Upper lobe of left lung (tissue), 6 donors: ENCODE measurements at regions not wholly inside any gene's neighbourhood (a gene's known extent, or its start where the extent isn't known, plus 50 kb on each side); places are given as distances from the start of the nearest gene placed in this dataset.

Source experiments
- ATAC-seq, 2 donors: fragments of 200-7000 bp; cut with Tn5 transposase; one replicate each; pipeline ENCODE4 v1.9.1; 2022; ENCODE audit warnings: mild to moderate bottlenecking in 2 of 2, moderate library complexity in 2 of 2; ENCODE audit not compliant: low FRiP score in 2 of 2
- DNase-seq, 2 donors: peaks; one replicate each; pipeline ENCODE4 v3.0.0-alpha.2; 2019 to 2020
- H3K27ac ChIP-seq, 4 donors: fragments of 200-600 bp; sonication (generic); one replicate each; pipeline ENCODE4 v1.5.1; 2016 to 2019
- H3K27me3 ChIP-seq, 4 donors: fragments of 200-600 bp; sonication (generic); one replicate each; pipeline ENCODE4 v1.5.1; 2017 to 2019
- H3K36me3 ChIP-seq, 4 donors: fragments of 200-600 bp; sonication (generic); one replicate each; pipeline ENCODE4 v1.5.1; 2016 to 2019
- H3K4me1 ChIP-seq, 4 donors: fragments of 200-600 bp; sonication (generic); one replicate each; pipeline ENCODE4 v1.5.1; 2018 to 2019
- H3K4me3 ChIP-seq, 4 donors: fragments of 200-600 bp; sonication (generic); one replicate each; pipeline ENCODE4 v1.5.1; 2017 to 2019; ENCODE audit warnings: mild to moderate bottlenecking in 2 of 4, moderate library complexity in 1 of 4
- H3K9me3 ChIP-seq, 4 donors: fragments of 200-600 bp; sonication (generic); one replicate each; pipeline ENCODE4 v1.5.1; 2018 to 2019
- CTCF ChIP-seq, 6 experiments: fragments of 450-650 bp in 4 of 6; fragments of 200-600 bp in 2 of 6; sonication (generic) in 2 of 6; IDR thresholded peaks; one replicate each; pipeline ENCODE4 v1.5.1; 2016 to 2019; ENCODE audit warnings: antibody characterized with exemption in 6 of 6
- EP300 ChIP-seq, 4 donors: sonication (generic); formaldehyde crosslinking; IDR thresholded peaks; one replicate each; pipeline ENCODE4 v1.5.1; 2017; ENCODE audit warnings: antibody characterized with exemption in 4 of 4, control low read depth in 2 of 4
- POLR2A ChIP-seq, 4 donors: fragments of 450-650 bp; IDR thresholded peaks; one replicate each; pipeline ENCODE4 v1.5.1; 2016 to 2017; ENCODE audit warnings: antibody characterized with exemption in 4 of 4, mild to moderate bottlenecking in 2 of 4
- POLR2AphosphoS5 ChIP-seq, 2 donors: sonication (generic); formaldehyde crosslinking; IDR thresholded peaks; one replicate each; pipeline ENCODE4 v1.5.1; 2017; ENCODE audit warnings: antibody characterized with exemption in 2 of 2
- WGBS, 2 donors: methylation state at CpG; one replicate each; pipeline ENCODE4 v1.1.5; 2017 to 2018; 5-methylcytosine and 5-hydroxymethylcytosine counted together
- donor health status: DM: no; HTN: no; CAD: no; lungs with moderate emphysema.
- donor health status: DM: no; HTN: yes; CAD: no; lungs with severe emphysema.

GRCh38 chr4:84394386-84394785 lies 104.7 kb downstream of the NKX6-1 start:
- Histone ChIP-seq H3K27ac (no peak overlapping the region), H3K27me3 (no peaks in the 10 kb centered on the region), H3K4me1 (no peaks in the 10 kb centered on the region), H3K36me3 (no peaks in the 10 kb centered on the region), H3K9me3 (no peaks in the 10 kb centered on the region), H3K4me3 (no peak overlapping the region)
- TF ChIP-seq CTCF (IDR thresholded peaks at IDR 0.05): no peak
- 71 to 80% methylated on average over 3 of the region's 3 CpGs for WGBS, 2 donors
- no peak for ATAC-seq
- no peak for DNase-seq

- H3K9me3 ChIP-seq: no peaks in the 10 kb centered on the region
- no peak for TF ChIP-seq EP300 (IDR thresholded peaks at IDR 0.05)
- no peak for TF ChIP-seq POLR2AphosphoS5 (IDR thresholded peaks at IDR 0.05)
- no peak for TF ChIP-seq POLR2A (IDR thresholded peaks at IDR 0.05)
- no peaks in the 10 kb centered on the region for H3K27me3 ChIP-seq
- 84 to 86% methylated on average over 3 of the region's 3 CpGs for WGBS, 2 donors
- H3K4me1 ChIP-seq: no peaks in the 10 kb centered on the region
- H3K27ac ChIP-seq: no peak overlapping the region
- ATAC-seq (no peak), DNase-seq (no peak)
- H3K36me3 ChIP-seq: no peaks in the 10 kb centered on the region
- H3K4me3 ChIP-seq: no peak overlapping the region
These were observed 106.0 kb downstream of the NKX6-1 start for GRCh38 chr4:84392951-84393590.

GRCh38 chr4:84389406-84389805 lies 109.7 kb downstream of the NKX6-1 start:
- no peaks in the 10 kb centered on the region for H3K36me3 ChIP-seq
- no peaks in the 10 kb centered on the region for H3K4me1 ChIP-seq
- WGBS, 2 donors: 75 to 89% methylated on average over 2 of the region's 2 CpGs
- TF ChIP-seq EP300 (IDR thresholded peaks at IDR 0.05): no peak
- TF ChIP-seq POLR2AphosphoS5 (IDR thresholded peaks at IDR 0.05): no peak
- no peak for TF ChIP-seq POLR2A (IDR thresholded peaks at IDR 0.05)
- TF ChIP-seq CTCF (IDR thresholded peaks at IDR 0.05): no peak
- no peaks in the 10 kb centered on the region for H3K9me3 ChIP-seq
- no peak for DNase-seq
- no peaks in the 10 kb centered on the region for H3K27me3 ChIP-seq
- H3K4me3 ChIP-seq: no peak overlapping the region
- ATAC-seq: no peak
- H3K27ac ChIP-seq: no peak overlapping the region

- Histone ChIP-seq H3K36me3 (no peaks in the 10 kb centered on the region), H3K4me3 (no peak overlapping the region), H3K4me1 (no peaks in the 10 kb centered on the region), H3K27me3 (no peaks in the 10 kb centered on the region), H3K9me3 (no peaks in the 10 kb centered on the region), H3K27ac (no peak overlapping the region)
- WGBS, 2 donors: 12 to 23% methylated on average over 2 of the region's 2 CpGs
- ATAC-seq (no peak), DNase-seq (no peak)
- no peak for TF ChIP-seq POLR2A (IDR thresholded peaks at IDR 0.05)
- TF ChIP-seq EP300 (IDR thresholded peaks at IDR 0.05): no peak
- TF ChIP-seq POLR2AphosphoS5 (IDR thresholded peaks at IDR 0.05): no peak
- no peak for TF ChIP-seq CTCF (IDR thresholded peaks at IDR 0.05)
These were observed 113.9 kb downstream of the NKX6-1 start for GRCh38 chr4:84385203-84385602.

GRCh38 chr4:84384801-84385200 lies 114.3 kb downstream of the NKX6-1 start:
- no peaks in the 10 kb centered on the region for H3K27me3 ChIP-seq
- H3K4me1 ChIP-seq: no peaks in the 10 kb centered on the region
- 50 to 58% methylated on average over 1 of the region's 1 CpG for WGBS, 2 donors
- no peaks in the 10 kb centered on the region for H3K9me3 ChIP-seq
- DNase-seq (no peak), ATAC-seq (no peak)
- TF ChIP-seq POLR2AphosphoS5 (IDR thresholded peaks at IDR 0.05) (no peak), EP300 (IDR thresholded peaks at IDR 0.05) (no peak), POLR2A (IDR thresholded peaks at IDR 0.05) (no peak), CTCF (IDR thresholded peaks at IDR 0.05) (no peak)
- no peaks in the 10 kb centered on the region for H3K36me3 ChIP-seq
- H3K27ac ChIP-seq: no peak overlapping the region
- H3K4me3 ChIP-seq: no peak overlapping the region
